ENCODE measurements at regions not wholly inside any gene's neighbourhood (a gene's known extent, or its start where the extent isn't known, plus 50 kb on each side); places are given as distances from the start of the nearest gene placed in this dataset.

DNA sequence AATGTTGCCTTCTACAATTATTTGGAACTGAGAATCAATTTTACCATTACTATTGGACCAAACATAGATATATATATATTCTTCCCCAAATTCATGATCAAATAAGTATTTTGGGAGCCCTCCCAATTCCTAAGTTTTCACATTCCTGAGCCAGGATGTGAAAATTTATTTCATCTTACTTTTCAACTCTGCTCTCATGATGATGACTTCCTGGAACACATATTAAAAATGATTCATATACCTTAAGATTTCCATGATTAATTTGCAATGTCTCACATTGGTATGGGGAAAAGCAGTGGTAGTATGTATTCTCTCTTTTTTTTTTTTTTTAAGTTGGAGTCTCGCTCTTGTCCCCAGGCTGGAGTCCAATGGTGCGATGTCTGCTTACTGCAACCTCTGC, 596.1 kb upstream of the ZEB2 start:
- intact Hi-C loops (cut with micrococcal nuclease) = no loop called here
- H3K4me3 Mint-ChIP-seq = no peak overlapping the region
- H3K27ac Mint-ChIP-seq = no peak overlapping the region
- H3K36me3 Mint-ChIP-seq = no peaks in the 10 kb centered on the region
- H3K4me1 Mint-ChIP-seq (ENCODE audit: low read depth) = no peaks in the 10 kb centered on the region
- POLR2A ChIA-PET = no interaction called here
- no peak for DNase-seq
- CTCF ChIA-PET = no interaction called here
- peaks cover 2% of the 10 kb centered on the region for H3K9me3 Mint-ChIP-seq
- H3K27me3 Mint-ChIP-seq = no peaks in the 10 kb centered on the region

GRCh38 chr2:145114726-145115125, 594.8 kb upstream of the ZEB2 start:
- H3K9me3 Mint-ChIP-seq = peaks cover 2% of the 10 kb centered on the region
- POLR2A ChIA-PET = no interaction called here
- CTCF ChIA-PET = no interaction called here
- no peaks in the 10 kb centered on the region for H3K36me3 Mint-ChIP-seq
- no peaks in the 10 kb centered on the region for H3K4me1 Mint-ChIP-seq (ENCODE audit: low read depth)
- H3K27me3 Mint-ChIP-seq = no peaks in the 10 kb centered on the region
- H3K27ac Mint-ChIP-seq = no peak overlapping the region
- no peak overlapping the region for H3K4me3 Mint-ChIP-seq
- intact Hi-C loops (cut with micrococcal nuclease) = no loop called here
- DNase-seq = no peak

DNA sequence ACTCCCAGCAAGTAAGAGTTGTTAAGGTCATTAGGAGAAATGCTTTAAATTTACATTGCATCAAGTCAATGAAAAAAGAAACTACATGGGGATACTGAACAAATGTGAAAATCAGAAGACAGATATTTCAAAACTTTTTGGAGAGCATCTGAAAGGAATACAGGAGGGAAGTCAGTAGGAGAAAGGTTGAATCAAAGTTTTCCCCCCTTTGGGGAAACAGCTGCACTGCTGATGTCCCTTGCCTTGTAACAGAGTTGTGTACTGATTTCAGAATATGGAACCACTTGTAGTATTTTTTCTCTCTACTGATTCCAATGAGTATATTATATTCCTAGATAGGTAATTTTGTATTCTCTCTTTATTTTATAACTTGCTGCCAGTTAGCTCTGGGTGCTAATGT, 592.5 kb upstream of the ZEB2 start:
- intact Hi-C loops (cut with micrococcal nuclease) = no loop called here
- no peaks in the 10 kb centered on the region for H3K27me3 Mint-ChIP-seq
- H3K4me1 Mint-ChIP-seq (ENCODE audit: low read depth) = no peaks in the 10 kb centered on the region
- H3K27ac Mint-ChIP-seq = no peak overlapping the region
- H3K4me3 Mint-ChIP-seq = no peak overlapping the region
- ChIA-PET CTCF (no interaction called here), POLR2A (no interaction called here)
- no peaks in the 10 kb centered on the region for H3K36me3 Mint-ChIP-seq
- H3K9me3 Mint-ChIP-seq = peaks cover 2% of the 10 kb centered on the region
- no peak for DNase-seq

GRCh38 chr2:145110668-145111356, 590.9 kb upstream of the ZEB2 start:
- no peaks in the 10 kb centered on the region for H3K4me1 Mint-ChIP-seq (ENCODE audit: low read depth)
- intact Hi-C loops (cut with micrococcal nuclease) = no loop called here
- H3K4me3 Mint-ChIP-seq = no peak overlapping the region
- no peaks in the 10 kb centered on the region for H3K27me3 Mint-ChIP-seq
- CTCF ChIA-PET = no interaction called here
- no peaks in the 10 kb centered on the region for H3K36me3 Mint-ChIP-seq
- no peak overlapping the region for H3K27ac Mint-ChIP-seq
- DNase-seq = no peak
- POLR2A ChIA-PET = no interaction called here
- H3K9me3 Mint-ChIP-seq = no peaks in the 10 kb centered on the region

GRCh38 chr2:145108959-145109710, 589.2 kb upstream of the ZEB2 start:
- CTCF ChIA-PET = no interaction called here
- POLR2A ChIA-PET = no interaction called here
- Mint-ChIP-seq H3K4me3 (no peak overlapping the region), H3K27me3 (no peaks in the 10 kb centered on the region), H3K36me3 (no peaks in the 10 kb centered on the region), H3K27ac (no peak overlapping the region), H3K4me1 (ENCODE audit: low read depth) (no peaks in the 10 kb centered on the region), H3K9me3 (no peaks in the 10 kb centered on the region)
- intact Hi-C loops (cut with micrococcal nuclease) = no loop called here
- no peak for DNase-seq

DNA sequence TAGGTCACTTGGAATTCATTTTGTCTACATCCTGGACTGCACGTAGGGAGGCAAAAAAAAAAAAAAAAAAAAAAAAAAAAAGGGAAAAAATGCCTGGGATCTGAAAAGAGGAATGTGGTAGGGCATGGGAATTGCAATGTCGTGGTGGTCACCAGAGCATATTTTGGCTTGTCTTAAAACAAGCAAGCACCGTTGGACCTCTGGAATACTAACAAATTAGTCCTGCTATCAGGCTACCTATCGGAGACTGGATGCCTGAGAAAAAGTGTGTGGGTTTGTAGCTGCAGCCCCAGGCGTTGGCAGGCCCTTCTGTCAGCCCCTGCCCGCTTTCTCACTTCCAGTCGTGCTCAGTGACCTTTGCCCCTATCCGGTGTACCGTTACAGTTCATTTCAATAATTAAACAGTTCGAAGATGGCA, 588.5 kb upstream of the ZEB2 start:
- POLR2A ChIA-PET = no interaction called here
- Mint-ChIP-seq H3K27ac (no peak overlapping the region), H3K4me1 (ENCODE audit: low read depth) (no peaks in the 10 kb centered on the region), H3K9me3 (no peaks in the 10 kb centered on the region), H3K36me3 (no peaks in the 10 kb centered on the region), H3K4me3 (no peak overlapping the region), H3K27me3 (no peaks in the 10 kb centered on the region)
- CTCF ChIA-PET = no interaction called here
- DNase-seq = no peak
- intact Hi-C loops (cut with micrococcal nuclease) = no loop called here

GRCh38 chr2:145106293-145106692, 586.4 kb upstream of the ZEB2 start:
- ChIA-PET CTCF (no interaction called here), POLR2A (no interaction called here)
- H3K36me3 Mint-ChIP-seq = no peaks in the 10 kb centered on the region

GRCh38 chr2:145102706-145103105, 582.8 kb upstream of the ZEB2 start:
- CTCF ChIA-PET = no interaction called here
- H3K27me3 Mint-ChIP-seq = peaks cover 3% of the 10 kb centered on the region
- POLR2A ChIA-PET = no interaction called here
- H3K36me3 Mint-ChIP-seq = no peaks in the 10 kb centered on the region
- DNase-seq = no peak
- no peaks in the 10 kb centered on the region for H3K9me3 Mint-ChIP-seq
- no peaks in the 10 kb centered on the region for H3K4me1 Mint-ChIP-seq (ENCODE audit: low read depth)
- intact Hi-C loops (cut with micrococcal nuclease) = no loop called here
- H3K27ac Mint-ChIP-seq = no peak overlapping the region
- H3K4me3 Mint-ChIP-seq = no peak overlapping the region

More at GRCh38 chr2:145106293-145106692, 586.4 kb upstream of the ZEB2 start:
- Mint-ChIP-seq H3K4me3 (no peak overlapping the region), H3K4me1 (ENCODE audit: low read depth) (no peaks in the 10 kb centered on the region), H3K27ac (no peak overlapping the region), H3K27me3 (no peaks in the 10 kb centered on the region), H3K9me3 (no peaks in the 10 kb centered on the region)
- DNase-seq = no peak
- intact Hi-C loops (cut with micrococcal nuclease) = no loop called here

- Mint-ChIP-seq H3K27me3 (peaks cover 3% of the 10 kb centered on the region), H3K36me3 (no peaks in the 10 kb centered on the region), H3K4me3 (no peak overlapping the region), H3K27ac (no peak overlapping the region), H3K4me1 (ENCODE audit: low read depth) (no peaks in the 10 kb centered on the region), H3K9me3 (no peaks in the 10 kb centered on the region)
- intact Hi-C loops (cut with micrococcal nuclease) = no loop called here
- POLR2A ChIA-PET = no interaction called here
- CTCF ChIA-PET = no interaction called here
- no peak for DNase-seq
Observed at GRCh38 chr2:145100301-145100700, 580.4 kb upstream of the ZEB2 start.

DNA sequence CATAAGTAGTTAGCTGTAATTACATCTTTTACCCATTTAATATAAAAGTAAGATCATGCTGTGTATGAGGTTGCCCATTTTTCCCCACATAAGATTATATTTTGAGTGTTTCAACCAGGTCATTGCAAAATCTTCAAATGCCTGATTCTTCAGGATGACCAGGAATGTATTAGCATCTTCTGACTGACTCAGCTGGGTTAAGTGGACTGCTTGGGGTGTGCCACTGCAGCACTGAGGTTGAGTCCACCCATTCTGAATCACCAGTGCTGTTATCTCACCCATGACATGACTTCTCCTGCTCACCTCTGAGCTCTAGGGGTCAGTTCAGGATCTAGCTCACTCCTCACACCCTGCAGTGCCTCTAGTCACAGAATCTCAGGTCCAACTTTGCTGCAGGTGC, 576.7 kb upstream of the ZEB2 start:
- POLR2A ChIA-PET = no interaction called here
- Mint-ChIP-seq H3K27ac (no peak overlapping the region), H3K27me3 (peaks cover 3% of the 10 kb centered on the region), H3K36me3 (no peaks in the 10 kb centered on the region), H3K4me1 (ENCODE audit: low read depth) (no peaks in the 10 kb centered on the region), H3K4me3 (no peak overlapping the region), H3K9me3 (no peaks in the 10 kb centered on the region)
- no peak for DNase-seq
- CTCF ChIA-PET = no interaction called here
- intact Hi-C loops (cut with micrococcal nuclease) = no loop called here

GRCh38 chr2:145095641-145096435, 575.9 kb upstream of the ZEB2 start:
- intact Hi-C loops (cut with micrococcal nuclease) = no loop called here
- Mint-ChIP-seq H3K36me3 (no peaks in the 10 kb centered on the region), H3K4me3 (no peak overlapping the region), H3K4me1 (ENCODE audit: low read depth) (no peaks in the 10 kb centered on the region), H3K9me3 (no peaks in the 10 kb centered on the region), H3K27ac (no peak overlapping the region), H3K27me3 (peaks cover 3% of the 10 kb centered on the region)
- ChIA-PET CTCF (no interaction called here), POLR2A (no interaction called here)
- DNase-seq = no peak

GRCh38 chr2:145094370-145094769, 574.5 kb upstream of the ZEB2 start:
- H3K36me3 Mint-ChIP-seq = no peaks in the 10 kb centered on the region
- DNase-seq = no peak
- ChIA-PET CTCF (no interaction called here), POLR2A (no interaction called here)
- no peak overlapping the region for H3K4me3 Mint-ChIP-seq
- no peak overlapping the region for H3K27ac Mint-ChIP-seq
- peaks cover under 1% of the 10 kb centered on the region for H3K27me3 Mint-ChIP-seq
- H3K4me1 Mint-ChIP-seq (ENCODE audit: low read depth) = no peaks in the 10 kb centered on the region
- H3K9me3 Mint-ChIP-seq = no peaks in the 10 kb centered on the region
- intact Hi-C loops (cut with micrococcal nuclease) = no loop called here

GRCh38 chr2:145091967-145092366, 572.0 kb upstream of the ZEB2 start:
- ChIA-PET CTCF (no interaction called here), POLR2A (no interaction called here)
- Mint-ChIP-seq H3K27me3 (no peaks in the 10 kb centered on the region), H3K4me1 (ENCODE audit: low read depth) (no peaks in the 10 kb centered on the region), H3K9me3 (no peaks in the 10 kb centered on the region), H3K4me3 (no peak overlapping the region), H3K36me3 (no peaks in the 10 kb centered on the region), H3K27ac (no peak overlapping the region)
- no peak for DNase-seq
- intact Hi-C loops (cut with micrococcal nuclease) = no loop called here
